ENCODE measurements at regions not wholly inside any gene's neighbourhood (a gene's known extent, or its start where the extent isn't known, plus 50 kb on each side); places are given as distances from the start of the nearest gene placed in this dataset.
"Not testable (repeated sequence)": the region's sequence is repeated elsewhere in the genome, so short reads cannot be mapped to it uniquely, and the experiment has no call there.

- DNase-seq, result no peak
- intact Hi-C loops (cut with DNase I), result no loop called here
These were observed 225.0 kb downstream of the TUBA3C start for GRCh38 chr13:18956473-18957078.

DNA sequence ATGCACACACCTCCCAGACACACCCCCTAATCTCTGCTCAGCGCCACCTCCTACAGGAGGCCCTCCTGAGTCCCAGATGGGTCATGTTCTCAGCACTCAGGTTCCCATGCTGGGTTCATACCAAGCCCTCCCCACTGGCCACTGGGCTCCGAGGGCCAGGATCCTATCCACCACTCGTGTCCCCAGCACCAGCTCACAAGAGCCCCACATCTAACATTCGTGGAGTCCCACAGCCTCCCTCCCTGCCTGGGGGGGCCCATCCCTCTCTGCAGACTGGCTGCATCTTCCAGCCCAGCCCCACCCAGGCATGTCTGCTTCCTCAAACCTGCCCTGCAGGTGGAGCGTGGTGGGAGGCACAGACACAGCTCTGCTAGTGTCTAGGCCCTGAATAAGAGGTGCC, 227.4 kb downstream of the TUBA3C start:
- no peak for DNase-seq
- intact Hi-C loops (cut with DNase I), result no loop called here

- intact Hi-C loops (cut with DNase I), result no loop called here
- DNase-seq, result no peak
These were observed 228.3 kb downstream of the TUBA3C start for GRCh38 chr13:18953139-18953930.

DNA sequence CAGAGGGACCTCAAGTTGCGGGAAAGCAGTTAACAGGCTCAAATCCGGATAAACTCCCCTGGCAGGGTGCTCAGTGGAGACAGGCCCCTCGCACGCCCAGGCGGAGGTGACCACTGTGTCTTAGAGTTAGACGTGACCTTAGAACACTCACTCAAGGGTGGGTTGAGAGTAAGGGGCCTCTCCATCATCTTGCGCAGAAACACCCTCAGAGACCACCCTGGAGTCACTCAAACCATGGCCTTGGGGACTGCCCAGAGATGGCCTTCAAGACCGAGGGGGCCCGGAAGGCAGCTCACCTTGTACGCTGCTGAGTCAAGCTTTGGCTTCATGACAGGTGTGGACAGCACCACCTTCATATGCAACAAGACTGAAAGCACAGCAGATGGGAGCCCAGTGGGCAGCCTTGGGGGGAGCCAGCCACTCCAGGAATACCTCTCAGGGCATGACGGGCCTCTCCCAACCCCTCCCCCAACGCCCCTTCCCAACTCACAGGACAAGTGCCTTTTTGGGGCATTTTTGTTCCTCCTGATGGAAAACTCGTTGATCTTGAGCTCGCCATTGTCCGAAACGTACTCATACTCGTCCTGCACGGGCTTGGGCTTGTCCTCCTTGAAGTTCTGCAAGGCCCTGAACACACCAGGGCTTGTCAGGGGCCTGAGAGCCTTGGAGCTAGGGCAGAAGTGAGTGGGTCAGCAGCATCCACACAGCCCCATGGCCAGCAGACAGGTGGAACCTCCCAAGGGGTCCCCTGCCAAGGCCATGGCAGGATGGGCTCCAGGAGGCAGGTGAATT, 229.2 kb downstream of the TUBA3C start:
- no peak for DNase-seq
- intact Hi-C loops (cut with DNase I), result no loop called here

- intact Hi-C loops (cut with DNase I), result no loop called here
- DNase-seq, result no peak
These were observed 230.2 kb downstream of the TUBA3C start for GRCh38 chr13:18951412-18951811.

DNA sequence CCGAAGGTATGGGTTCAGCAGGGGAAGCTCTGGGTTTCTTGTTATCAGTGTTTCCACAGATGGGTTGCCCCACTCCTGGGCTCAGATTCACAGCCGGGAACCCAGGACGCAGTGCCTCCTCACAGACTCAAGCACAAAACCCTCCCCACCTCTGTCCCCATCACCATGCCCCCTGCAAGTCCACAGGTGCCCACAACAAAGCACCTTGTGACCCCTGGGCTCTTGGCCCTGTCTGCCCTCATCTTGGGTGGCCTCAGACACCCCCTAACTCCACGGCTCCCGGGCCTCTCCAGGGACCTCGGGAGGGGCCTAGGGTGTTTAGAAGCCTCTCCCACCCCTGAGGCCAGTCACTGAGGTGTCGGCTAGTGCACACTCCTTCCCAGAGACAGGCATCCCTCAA, 231.7 kb downstream of the TUBA3C start:
- DNase-seq, result no peak
- intact Hi-C loops (cut with DNase I), result no loop called here

DNA sequence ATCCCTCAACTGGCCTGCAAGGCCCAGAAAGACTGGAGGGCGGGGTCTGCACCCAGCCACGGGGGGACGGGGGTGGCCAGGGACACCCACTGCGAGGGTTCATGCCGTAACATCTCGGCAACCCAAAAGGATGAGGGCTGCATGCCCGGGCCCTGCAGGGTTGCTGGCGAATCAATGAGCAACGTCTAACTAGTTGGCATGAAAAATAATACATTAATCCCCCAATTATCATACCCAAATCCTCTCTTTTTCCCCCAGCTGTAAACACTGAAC, 232.2 kb downstream of the TUBA3C start:
- intact Hi-C loops (cut with DNase I), result no loop called here
- no peak for DNase-seq

DNA sequence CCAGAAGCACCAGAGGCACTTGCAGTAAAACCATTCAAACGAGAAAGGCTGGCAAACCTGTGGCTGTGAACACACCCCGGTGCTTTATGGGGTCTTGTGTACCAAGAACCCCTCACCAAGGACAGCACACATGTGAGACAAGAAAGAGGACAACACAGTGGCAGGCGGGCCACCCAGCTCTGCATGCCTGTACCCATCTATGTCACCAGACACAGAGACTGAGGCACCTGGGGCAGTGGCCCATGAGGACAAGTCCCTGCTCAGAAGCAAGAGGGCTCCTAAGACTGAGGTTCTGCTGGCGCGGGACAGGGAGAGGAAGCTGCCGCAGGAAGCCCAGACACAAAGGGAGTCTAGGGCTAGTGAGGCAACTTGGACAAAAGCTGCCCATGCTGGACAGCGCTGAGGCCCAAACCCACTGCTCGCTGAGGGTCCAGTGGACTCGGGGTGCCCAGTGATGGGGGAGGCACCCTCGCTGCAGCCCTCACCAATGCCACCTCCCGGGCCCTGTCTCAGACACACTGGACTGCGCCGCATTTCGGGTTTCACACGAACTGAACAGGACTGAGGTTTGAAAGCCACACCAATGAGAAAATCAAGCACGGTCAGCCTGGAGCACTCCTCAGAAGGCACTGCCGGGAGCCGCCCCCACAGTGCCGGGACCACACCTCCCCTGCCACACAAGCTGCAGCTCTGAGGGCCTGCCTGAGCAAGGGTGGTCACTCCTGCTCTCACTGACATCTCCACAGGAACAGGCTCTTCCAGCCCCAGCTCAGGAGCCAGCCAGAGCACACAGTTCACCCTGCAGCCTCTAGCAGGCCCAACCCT, 232.7 kb downstream of the TUBA3C start:
- intact Hi-C loops (cut with DNase I), result no loop called here
- DNase-seq, result no peak

DNA sequence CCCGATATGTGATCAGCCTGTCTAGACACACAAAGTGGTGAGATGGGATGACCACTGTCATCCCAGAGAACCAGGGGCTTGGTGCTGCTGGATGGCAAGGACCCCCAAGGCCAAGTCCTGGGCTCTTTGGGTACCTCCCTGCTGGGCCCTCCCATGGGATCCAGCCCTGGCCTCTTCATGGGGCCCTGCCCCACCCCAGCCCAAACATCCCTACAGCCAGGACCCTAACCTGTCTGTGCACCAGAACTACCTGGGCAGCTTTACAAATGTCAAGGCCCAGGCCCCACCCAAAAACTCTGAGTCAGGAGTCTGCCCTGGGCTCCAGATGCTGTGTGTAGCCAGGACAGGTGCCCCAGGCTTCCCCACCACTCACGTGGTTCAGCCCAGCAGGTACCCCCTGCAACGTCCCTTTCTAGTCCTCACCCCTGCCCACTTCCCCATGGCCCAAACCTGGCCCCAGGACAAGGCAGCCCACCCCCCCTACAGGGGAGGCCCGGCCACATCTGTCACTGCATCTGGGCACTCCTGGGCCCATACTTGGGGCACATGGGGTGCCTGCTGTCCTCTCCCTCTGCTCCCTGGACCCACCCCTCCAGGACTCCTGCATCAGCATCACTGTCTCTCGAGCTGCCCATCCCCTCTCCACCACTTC, 233.5 kb downstream of the TUBA3C start:
- no peak for DNase-seq
- intact Hi-C loops (cut with DNase I), result no loop called here

DNA sequence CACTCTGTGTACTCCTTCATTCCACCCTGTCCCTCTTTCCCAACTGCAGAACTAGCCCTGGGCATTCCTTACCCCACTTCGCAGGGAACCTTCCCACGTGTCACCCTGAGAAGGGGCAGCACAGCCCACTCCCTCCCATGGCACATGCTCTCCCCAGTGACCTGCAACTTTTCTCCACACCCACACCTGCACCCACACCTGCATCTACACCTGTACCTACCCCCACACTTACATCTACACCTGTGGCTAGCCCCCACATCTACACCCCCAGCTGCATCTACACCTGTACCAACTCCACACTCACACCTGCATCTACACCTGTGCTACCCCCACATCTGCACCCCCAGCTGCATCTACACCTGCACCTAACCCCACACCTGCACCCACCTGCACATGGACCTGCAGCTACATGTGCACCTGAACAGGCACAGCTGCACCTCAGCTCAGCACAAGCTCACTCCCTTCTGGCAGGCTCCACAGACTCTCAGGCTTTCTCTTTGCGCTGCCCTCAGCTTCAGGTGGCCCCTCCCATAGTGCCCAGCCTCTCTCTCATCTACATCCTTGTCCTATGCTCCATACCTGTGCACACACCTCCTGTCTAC, 234.1 kb downstream of the TUBA3C start:
- intact Hi-C loops (cut with DNase I), result no loop called here
- no peak for DNase-seq

- no peak for DNase-seq
- intact Hi-C loops (cut with DNase I), result no loop called here
These were observed 234.9 kb downstream of the TUBA3C start for GRCh38 chr13:18946738-18947137.

DNA sequence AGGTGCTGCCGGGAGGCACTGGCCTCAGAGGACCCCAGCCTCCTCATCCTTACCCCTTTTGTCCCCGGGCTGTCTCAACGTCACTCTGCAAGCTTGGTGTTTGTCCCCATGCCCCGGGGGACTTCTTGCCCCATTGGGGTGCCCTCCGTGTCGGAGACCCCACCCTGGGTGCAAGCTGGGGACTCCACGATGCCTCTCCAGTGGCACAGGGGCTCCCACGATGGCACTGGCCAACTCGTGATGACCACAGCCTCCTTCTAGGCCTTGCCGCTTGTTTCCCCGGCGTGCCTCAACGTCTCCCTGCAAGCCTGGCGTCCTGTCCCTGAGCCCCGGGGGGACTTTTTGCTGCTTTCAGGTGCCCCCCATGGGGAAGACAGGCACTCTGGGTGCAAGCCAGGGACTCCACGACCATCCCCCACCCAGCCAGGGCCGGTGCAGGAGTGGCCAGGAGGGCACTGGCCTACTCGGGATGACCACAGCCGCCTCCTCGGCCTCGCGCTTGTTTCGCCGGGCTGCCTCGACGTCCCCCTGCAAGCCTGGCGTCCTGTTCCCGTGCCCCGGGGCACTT, 237.0 kb downstream of the TUBA3C start:
- DNase-seq, result no peak
- intact Hi-C loops (cut with DNase I), result no loop called here

GRCh38 chr13:18943721-18944391, 237.8 kb downstream of the TUBA3C start:
- intact Hi-C loops (cut with DNase I), result no loop called here
- DNase-seq, result peak in 2 of 42 donors; percentile 23 to 31

DNA sequence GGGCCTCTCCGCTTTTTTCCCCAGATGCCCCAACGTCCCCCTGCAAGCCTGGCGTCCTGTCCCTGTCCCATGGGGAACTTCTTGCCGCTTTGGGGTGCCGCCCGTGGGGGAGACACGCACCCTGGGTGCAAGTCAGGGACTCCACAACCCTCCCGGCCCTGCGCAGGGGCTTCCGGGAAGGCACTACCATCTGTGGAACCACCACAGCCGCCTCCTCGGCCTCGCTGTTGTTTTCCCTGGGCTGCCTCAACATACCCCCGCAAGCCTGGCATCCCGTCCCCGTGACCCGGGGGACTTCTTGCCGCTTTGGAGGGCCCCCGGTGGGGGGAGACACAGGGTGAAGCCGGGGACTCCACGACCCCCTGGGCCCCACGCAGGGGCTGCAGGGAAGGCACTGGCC, 238.4 kb downstream of the TUBA3C start:
- peak in 2 of 42 donors; percentile 28 to 33 for DNase-seq
- intact Hi-C loops (cut with DNase I), result no loop called here

DNA sequence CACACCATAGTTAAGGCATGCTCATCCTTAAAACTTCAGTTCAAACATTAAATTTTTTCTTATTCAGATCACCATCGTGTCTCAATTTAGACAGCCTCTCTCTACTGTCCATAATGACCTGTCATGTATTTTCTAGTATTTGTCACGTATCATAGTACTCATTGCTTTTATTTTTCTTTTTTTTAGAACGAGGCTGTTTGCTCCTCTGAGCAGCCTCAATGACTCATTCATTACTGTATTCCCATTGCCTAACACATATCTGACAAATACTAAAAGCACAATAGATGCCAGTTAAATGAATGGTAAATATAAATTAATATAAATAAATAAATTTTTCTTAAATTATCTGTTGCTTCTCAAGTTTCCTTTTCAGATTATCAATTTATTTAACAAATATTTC, 245.5 kb downstream of the TUBA3C start:
- intact Hi-C loops (cut with DNase I), result no loop called here
- DNase-seq, result no peak

DNA sequence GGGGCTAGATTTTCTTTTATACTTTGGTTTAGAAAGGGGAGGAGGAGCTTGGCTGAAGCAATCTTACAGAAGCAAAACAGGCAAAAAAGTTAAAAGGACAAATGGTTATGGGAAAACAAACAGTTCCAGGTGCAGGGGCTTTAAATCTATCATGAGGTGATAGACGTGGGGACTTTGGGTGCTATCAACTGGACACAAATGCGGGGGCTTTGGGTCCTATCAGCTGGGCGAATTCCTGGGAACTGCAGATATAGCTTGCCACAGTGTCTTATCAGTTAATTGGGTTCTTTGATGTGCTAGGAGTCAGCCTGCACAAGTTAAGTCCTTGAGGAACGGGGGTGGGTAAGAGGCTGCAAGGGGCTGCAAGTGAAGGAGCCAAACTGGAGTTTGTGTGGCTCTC, 260.6 kb downstream of the TUBA3C start:
- intact Hi-C loops (cut with DNase I), result no loop called here
- DNase-seq, result no peak

DNA sequence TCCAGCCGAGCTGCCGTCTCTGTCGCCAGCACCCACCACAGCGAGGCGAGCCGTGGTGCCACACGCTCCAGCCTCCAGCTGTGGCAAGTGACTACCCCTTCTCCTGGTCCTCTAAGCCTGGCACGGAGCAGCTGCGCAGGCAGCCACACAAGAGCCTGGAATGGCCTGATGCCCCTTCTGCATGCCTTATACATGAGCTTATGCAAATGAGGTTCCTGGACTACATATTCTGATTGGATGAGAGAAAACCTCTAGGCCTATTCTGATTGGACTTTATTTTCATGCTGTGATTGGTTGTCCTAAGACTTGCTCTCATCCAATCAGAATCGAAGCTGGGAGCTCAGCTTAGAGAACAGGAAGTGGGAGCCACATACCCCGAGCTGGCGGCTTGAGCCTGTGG, 276.5 kb downstream of the TUBA3C start:
- DNase-seq; intact Hi-C loops (cut with DNase I): not testable (repeated sequence)

DNA sequence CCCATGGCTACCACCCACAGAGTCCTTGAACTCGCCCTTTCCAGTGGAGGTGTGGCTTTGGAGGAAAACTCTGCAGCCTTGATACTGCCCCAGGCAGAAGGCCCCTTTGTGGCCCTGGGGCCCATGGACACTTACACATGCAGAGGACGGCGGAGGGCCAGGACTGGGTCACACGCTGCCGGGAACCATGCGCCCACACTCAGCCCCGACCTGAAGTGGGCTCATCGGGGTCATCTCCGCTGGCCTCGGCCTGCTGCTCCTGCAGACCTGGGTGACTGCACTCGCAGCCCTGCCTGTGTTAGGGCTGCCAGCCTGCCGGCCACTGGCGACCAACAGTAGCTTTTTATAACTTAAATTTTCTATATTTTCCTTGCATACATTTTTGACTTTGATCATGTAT, 286.2 kb downstream of the TUBA3C start:
- DNase-seq; intact Hi-C loops (cut with DNase I): not testable (repeated sequence)
